K562 (cell line): ENCODE measurements at regions not wholly inside any gene's neighbourhood (a gene's known extent, or its start where the extent isn't known, plus 50 kb on each side); places are given as distances from the start of the nearest gene placed in this dataset.

Experiments used
- ATAC-seq: fragments of 200-7000 bp; cut with Tn5 transposase; 3 replicates; pipeline ENCODE4 v1.9.1; 2020; ENCODE audit warnings: moderate library complexity
- BruUV-seq: library from RNA; stranded (reverse); fragments of 400-500 nt; replicated peaks from 2 replicates; lab custom pipeline; 2021; lab: Mats Ljungman, UMichigan
- CTCF ChIA-PET: fragments of 300-600 bp; formaldehyde crosslinking; extraction: SDS; loops from one replicate; lab custom pipeline; 2021; ENCODE audit warnings: low intra/inter-chr PET ratio; lab: Yijun Ruan, JAX
- POLR2A ChIA-PET: fragments of 300-600, 350-650 bp; sonication (Branson Sonifier 250); formaldehyde crosslinking; extraction: SDS; loops from one replicate; lab custom pipeline; 2021; ENCODE audit warnings: antibody characterized with exemption, inconsistent platforms; lab: Yijun Ruan, JAX
- DNase-seq, 4 experiments: peaks; one replicate each; pipeline versions ENCODE4 v3.0.0 to v3.0.0-alpha.2; 2011 to 2018; ENCODE audit warnings: low spot score in 3 of 4, mixed read lengths in 3 of 4; ENCODE audit errors: extremely low read depth in 1 of 4
- FAIRE-seq: peaks from 2 replicates; lab custom pipeline; 2011; peaks lifted over from hg19 to GRCh38; lab: Jason Lieb, UNC
- H2AFZ ChIP-seq: 2 replicates; pipeline ENCODE4 v1.6.0; 2011; ENCODE audit warnings: low read depth, low read length, control low read depth, inconsistent platforms
- H3K27ac ChIP-seq: fragments of 200-600 bp; 3 replicates; pipeline ENCODE4 v1.8.0; 2011; ENCODE audit warnings: low read depth, mild to moderate bottlenecking, control low read depth, inconsistent platforms, low read length, moderate library complexity, mixed read lengths; ENCODE audit errors: extremely low read depth
- H3K27me3 ChIP-seq, 2 experiments: fragments of 300-600 bp in 1 of 2; 2 replicates in 1 of 2; 3 replicates in 1 of 2; pipeline versions ENCODE4 v1.6.0 to v1.8.0; 2011; ENCODE audit warnings: inconsistent platforms in 2 of 2, low read length in 2 of 2, mild to moderate bottlenecking in 1 of 2, mixed read lengths in 1 of 2, moderate library complexity in 1 of 2; ENCODE audit not compliant: control insufficient read depth in 2 of 2, insufficient read depth in 2 of 2
- H3K36me3 ChIP-seq: fragments of 300-600 bp; 3 replicates; pipeline ENCODE4 v1.8.0; 2011; ENCODE audit warnings: mild to moderate bottlenecking, low read length, inconsistent platforms; ENCODE audit not compliant: control insufficient read depth, insufficient read depth
- H3K4me1 ChIP-seq, 2 experiments: fragments of 200-600 bp in 1 of 2; replicated peaks in 1 of 2; 2 replicates in 1 of 2; 3 replicates in 1 of 2; pipeline versions ENCODE4 v1.5.1 to v1.8.0; 2011; ENCODE audit warnings: inconsistent platforms in 2 of 2, low read length in 2 of 2, mild to moderate bottlenecking in 1 of 2, mixed read lengths in 1 of 2, moderate library complexity in 1 of 2; ENCODE audit not compliant: control insufficient read depth in 2 of 2, insufficient read depth in 2 of 2
- H3K4me2 ChIP-seq: 2 replicates; pipeline ENCODE4 v1.6.1; 2011; ENCODE audit warnings: low read length, control low read depth, inconsistent platforms, mixed read lengths; ENCODE audit not compliant: insufficient read depth
- H3K4me3 ChIP-seq: fragments of 200-600 bp; sonication (generic), shearing (Covaris generic); 2 replicates; pipeline ENCODE4 v1.5.1; 2016; ENCODE audit warnings: control low read depth, inconsistent platforms
- H3K79me2 ChIP-seq: fragments of 200-600 bp; 3 replicates; pipeline ENCODE4 v1.8.0; 2011; ENCODE audit warnings: low read length, inconsistent platforms; ENCODE audit not compliant: control insufficient read depth, insufficient read depth
- H3K9ac ChIP-seq, 2 experiments: 2 replicates each; pipeline versions ENCODE4 v1.6.0 to v1.6.1; 2011; ENCODE audit warnings: low read depth in 2 of 2, low read length in 2 of 2, control low read depth in 1 of 2, inconsistent platforms in 1 of 2, mild to moderate bottlenecking in 1 of 2, mixed read lengths in 1 of 2; ENCODE audit not compliant: insufficient read depth in 1 of 2
- H3K9me1 ChIP-seq: one replicate; pipeline ENCODE4 v1.6.0; 2011; ENCODE audit warnings: inconsistent platforms, mild to moderate bottlenecking, low read length, moderate library complexity; ENCODE audit not compliant: control insufficient read depth, insufficient read depth
- H3K9me3 ChIP-seq: replicated peaks from 2 replicates; pipeline ENCODE4 v1.5.1; 2011; ENCODE audit warnings: low read depth, low read length, inconsistent platforms; ENCODE audit not compliant: control insufficient read depth, insufficient read depth
- H4K20me1 ChIP-seq: replicated peaks from 2 replicates; pipeline ENCODE4 v1.6.1; 2011; ENCODE audit warnings: low read length, inconsistent platforms, mixed read lengths; ENCODE audit not compliant: control insufficient read depth, insufficient read depth
- BACH1 ChIP-seq: fragments of 200-800 bp; sonication (Bioruptor generic); IDR thresholded peaks from 2 replicates; pipeline ENCODE4 v1.6.1; 2016; ENCODE audit warnings: missing genetic modification characterization, missing compliant biosample characterization
- MAFG ChIP-seq: fragments of 450-650 bp; conservative IDR thresholded peaks from 2 replicates; pipeline ENCODE4 v1.6.1; 2016; ENCODE audit warnings: missing genetic modification characterization, missing compliant biosample characterization
- NFE2L1 ChIP-seq: fragments of 450-650 bp; IDR thresholded peaks from 2 replicates; pipeline ENCODE4 v1.6.1; 2016; ENCODE audit warnings: missing genetic modification characterization, low read depth, mild to moderate bottlenecking, missing compliant biosample characterization, moderate library complexity, borderline replicate concordance
- NFYB ChIP-seq: IDR thresholded peaks from 2 replicates; pipeline ENCODE4 v1.6.1; 2011; ENCODE audit warnings: mild to moderate bottlenecking, moderate library complexity; ENCODE audit not compliant: insufficient read length; ENCODE audit errors: extremely low read depth
- TRIM28 ChIP-seq: fragments of 450-650 bp; IDR thresholded peaks from 2 replicates; pipeline ENCODE4 v1.6.1; 2017
- ZBED1 ChIP-seq: IDR thresholded peaks from 2 replicates; pipeline ENCODE4 v1.6.1; 2014
- ZNF717 ChIP-seq: fragments of 250-450 bp; sonication (Bioruptor Pico); IDR thresholded peaks from 2 replicates; pipeline ENCODE4 v1.5.0; 2021
- ZNF764 ChIP-seq: fragments of 250-450 bp; sonication (Bioruptor Pico); IDR thresholded peaks from 2 replicates; pipeline ENCODE4 v1.4.0; 2020; ENCODE audit warnings: low read depth, mild to moderate bottlenecking, moderate library complexity
- WGBS: fragments of 100-300 bp; shearing (Covaris generic); methylation state at CpG from one replicate; pipeline ENCODE4 v1.1.6; 2016; ENCODE audit warnings: low coverage, mixed read lengths; ENCODE audit not compliant: insufficient coverage; ENCODE audit errors: missing lambda C conversion rate; 5-methylcytosine and 5-hydroxymethylcytosine counted together
- in situ Hi-C: fragments of 300-500 bp; cut with MboI; formaldehyde crosslinking; loops from 4 replicates; pipeline ENCODE4 v1.15.0; 2018; ENCODE audit warnings: inconsistent platforms, mixed read lengths
- intact Hi-C: fragments of 100-400 bp; cut with micrococcal nuclease; formaldehyde crosslinking; loops from 2 replicates; pipeline ENCODE4 v1.14.2; 2022
- TF ChIP-seq, protein P1 (sequence below): sonication (generic); formaldehyde crosslinking; IDR thresholded peaks from 2 replicates; pipeline ENCODE4 v1.8.1; 2023; ENCODE audit warnings: mild to moderate bottlenecking, missing genetic modification reagents
- TF ChIP-seq, protein P2 (sequence below): fragments of 450-650 bp; IDR thresholded peaks from 2 replicates; pipeline ENCODE4 v1.6.1; 2017; ENCODE audit warnings: antibody characterized with exemption
- TF ChIP-seq, protein P3 (sequence below): fragments of 450-650 bp; IDR thresholded peaks from 2 replicates; pipeline ENCODE4 v1.7.1; 2018; ENCODE audit warnings: mild to moderate bottlenecking, low read depth; ENCODE audit not compliant: partially characterized antibody

DNA sequence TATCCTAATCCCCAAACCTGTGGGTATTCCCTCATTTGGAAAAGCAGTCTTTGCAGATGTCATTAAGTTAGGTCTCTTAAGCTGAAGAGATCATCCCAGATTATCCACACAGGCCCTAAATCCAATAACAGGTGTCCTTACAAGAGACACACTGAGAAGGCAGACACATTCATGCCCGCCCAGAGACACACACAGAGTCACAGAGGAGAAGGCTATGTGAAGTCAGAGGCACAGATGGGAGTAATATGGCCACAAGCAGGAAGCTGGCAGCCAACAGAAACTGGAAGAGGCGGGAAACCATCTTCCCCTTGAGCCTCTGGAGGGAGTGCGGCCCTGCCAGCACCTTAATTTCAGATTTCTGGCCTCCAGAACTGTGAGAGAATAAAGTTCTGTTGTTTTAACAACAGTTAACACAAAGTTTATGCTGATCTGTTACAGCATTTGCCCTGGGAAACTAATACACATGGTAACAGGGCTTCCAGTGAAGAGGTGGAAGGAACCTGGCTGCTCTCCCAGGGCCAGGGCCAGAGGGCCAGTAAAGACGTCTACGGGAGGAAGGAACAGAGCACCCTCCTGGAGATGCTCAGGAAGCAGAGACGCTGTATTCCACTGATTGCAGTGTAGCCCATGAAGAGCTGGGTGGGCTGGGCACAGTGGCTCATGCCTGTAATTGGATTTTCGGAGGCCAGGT lies 217.5 kb downstream of the GLI2 start:
- no TSS peak for BruUV-seq
- TF ChIP-seq, protein P1, sequence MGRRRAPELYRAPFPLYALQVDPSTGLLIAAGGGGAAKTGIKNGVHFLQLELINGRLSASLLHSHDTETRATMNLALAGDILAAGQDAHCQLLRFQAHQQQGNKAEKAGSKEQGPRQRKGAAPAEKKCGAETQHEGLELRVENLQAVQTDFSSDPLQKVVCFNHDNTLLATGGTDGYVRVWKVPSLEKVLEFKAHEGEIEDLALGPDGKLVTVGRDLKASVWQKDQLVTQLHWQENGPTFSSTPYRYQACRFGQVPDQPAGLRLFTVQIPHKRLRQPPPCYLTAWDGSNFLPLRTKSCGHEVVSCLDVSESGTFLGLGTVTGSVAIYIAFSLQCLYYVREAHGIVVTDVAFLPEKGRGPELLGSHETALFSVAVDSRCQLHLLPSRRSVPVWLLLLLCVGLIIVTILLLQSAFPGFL (CRISPR knock-in tag): no peak
- TF ChIP-seq TRIM28: no peak
- TF ChIP-seq BACH1 (tag): no peak
- TF ChIP-seq ZNF764 (CRISPR knock-in tag): no peak
- TF ChIP-seq, protein P2, sequence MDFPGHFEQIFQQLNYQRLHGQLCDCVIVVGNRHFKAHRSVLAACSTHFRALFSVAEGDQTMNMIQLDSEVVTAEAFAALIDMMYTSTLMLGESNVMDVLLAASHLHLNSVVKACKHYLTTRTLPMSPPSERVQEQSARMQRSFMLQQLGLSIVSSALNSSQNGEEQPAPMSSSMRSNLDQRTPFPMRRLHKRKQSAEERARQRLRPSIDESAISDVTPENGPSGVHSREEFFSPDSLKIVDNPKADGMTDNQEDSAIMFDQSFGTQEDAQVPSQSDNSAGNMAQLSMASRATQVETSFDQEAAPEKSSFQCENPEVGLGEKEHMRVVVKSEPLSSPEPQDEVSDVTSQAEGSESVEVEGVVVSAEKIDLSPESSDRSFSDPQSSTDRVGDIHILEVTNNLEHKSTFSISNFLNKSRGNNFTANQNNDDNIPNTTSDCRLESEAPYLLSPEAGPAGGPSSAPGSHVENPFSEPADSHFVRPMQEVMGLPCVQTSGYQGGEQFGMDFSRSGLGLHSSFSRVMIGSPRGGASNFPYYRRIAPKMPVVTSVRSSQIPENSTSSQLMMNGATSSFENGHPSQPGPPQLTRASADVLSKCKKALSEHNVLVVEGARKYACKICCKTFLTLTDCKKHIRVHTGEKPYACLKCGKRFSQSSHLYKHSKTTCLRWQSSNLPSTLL: no peak
- TF ChIP-seq ZNF717 (CRISPR knock-in tag): no peak
- TF ChIP-seq, protein P3, sequence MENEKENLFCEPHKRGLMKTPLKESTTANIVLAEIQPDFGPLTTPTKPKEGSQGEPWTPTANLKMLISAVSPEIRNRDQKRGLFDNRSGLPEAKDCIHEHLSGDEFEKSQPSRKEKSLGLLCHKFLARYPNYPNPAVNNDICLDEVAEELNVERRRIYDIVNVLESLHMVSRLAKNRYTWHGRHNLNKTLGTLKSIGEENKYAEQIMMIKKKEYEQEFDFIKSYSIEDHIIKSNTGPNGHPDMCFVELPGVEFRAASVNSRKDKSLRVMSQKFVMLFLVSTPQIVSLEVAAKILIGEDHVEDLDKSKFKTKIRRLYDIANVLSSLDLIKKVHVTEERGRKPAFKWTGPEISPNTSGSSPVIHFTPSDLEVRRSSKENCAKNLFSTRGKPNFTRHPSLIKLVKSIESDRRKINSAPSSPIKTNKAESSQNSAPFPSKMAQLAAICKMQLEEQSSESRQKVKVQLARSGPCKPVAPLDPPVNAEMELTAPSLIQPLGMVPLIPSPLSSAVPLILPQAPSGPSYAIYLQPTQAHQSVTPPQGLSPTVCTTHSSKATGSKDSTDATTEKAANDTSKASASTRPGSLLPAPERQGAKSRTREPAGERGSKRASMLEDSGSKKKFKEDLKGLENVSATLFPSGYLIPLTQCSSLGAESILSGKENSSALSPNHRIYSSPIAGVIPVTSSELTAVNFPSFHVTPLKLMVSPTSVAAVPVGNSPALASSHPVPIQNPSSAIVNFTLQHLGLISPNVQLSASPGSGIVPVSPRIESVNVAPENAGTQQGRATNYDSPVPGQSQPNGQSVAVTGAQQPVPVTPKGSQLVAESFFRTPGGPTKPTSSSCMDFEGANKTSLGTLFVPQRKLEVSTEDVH: no peak
- TF ChIP-seq MAFG (tag): no peak
- TF ChIP-seq NFE2L1 (tag): no peak
- no peak for TF ChIP-seq NFYB
- no peak for TF ChIP-seq ZBED1
- POLR2A ChIA-PET: interaction anchor here (0.6 to 0.7 kb wide), 2 partner anchors 97 to 327 kb away, joined by 3 to 4 read pairs; no protein-coding TSS in a partner anchor
- H3K4me1 ChIP-seq: peaks cover 0 to 6% of the 10 kb centered on the region in 2 experiments; a peak in 3 of 5 replicates
- H3K27ac ChIP-seq: no peak overlapping the region
- FAIRE-seq: no peak
- CTCF ChIA-PET: no interaction called here
- peaks cover 25 to 99% of the 10 kb centered on the region in 2 experiments; a peak in 4 of 5 replicates for H3K27me3 ChIP-seq
- H3K4me2 ChIP-seq: no peak overlapping the region
- DNase-seq: no peak
- H3K9me1 ChIP-seq: peaks cover 4% of the 10 kb centered on the region
- H3K9ac ChIP-seq: no peak overlapping the region
- in situ Hi-C loops (no loop called here), intact Hi-C loops (loop anchor here (5.0 kb wide), 1 partner anchor 114 kb away; no protein-coding TSS in a partner anchor)
- H2AFZ ChIP-seq: no peak overlapping the region
- H3K79me2 ChIP-seq: no peaks in the 10 kb centered on the region
- WGBS: 14% methylated on average over 7 of the region's 7 CpGs
- no peak for ATAC-seq
- no peaks in the 10 kb centered on the region for H3K36me3 ChIP-seq
- H3K9me3 ChIP-seq: no peaks in the 10 kb centered on the region
- peaks cover 5% of the 10 kb centered on the region; the same call in 1 of the 2 replicates for H4K20me1 ChIP-seq
- no peak overlapping the region for H3K4me3 ChIP-seq
